Loucy (cell line): ENCODE measurements at regions not wholly inside any gene's neighbourhood (a gene's known extent, or its start where the extent isn't known, plus 50 kb on each side); places are given as distances from the start of the nearest gene placed in this dataset.

Experiments
- H2AFZ ChIP-seq: fragments of 200-600 bp; sonication (generic); 2 replicates; pipeline ENCODE4 v1.6.0; 2016; ENCODE audit warnings: antibody characterized with exemption, mild to moderate bottlenecking, low read length, moderate library complexity
- H3F3A ChIP-seq: fragments of 200-600 bp; 2 replicates; pipeline ENCODE4 v1.6.0; 2016; ENCODE audit warnings: antibody characterized with exemption, low read depth, mild to moderate bottlenecking
- H3K27me3 ChIP-seq: fragments of 200-600 bp; sonication (generic); 2 replicates; pipeline ENCODE4 v1.6.1; 2014; ENCODE audit warnings: low read length, mild to moderate bottlenecking; ENCODE audit not compliant: insufficient read depth, poor library complexity, severe bottlenecking
- H3K36me3 ChIP-seq: fragments of 200-600 bp; sonication (generic); 2 replicates; pipeline ENCODE4 v1.6.1; 2016; ENCODE audit warnings: low read length; ENCODE audit not compliant: insufficient read depth
- H3K4me1 ChIP-seq: fragments of 200-600 bp; sonication (generic); 2 replicates; pipeline ENCODE4 v1.5.1; 2014; ENCODE audit warnings: low read length, mild to moderate bottlenecking; ENCODE audit not compliant: insufficient read depth, poor library complexity, severe bottlenecking
- H3K4me2 ChIP-seq: fragments of 200-600 bp; sonication (generic); 2 replicates; pipeline ENCODE4 v1.6.0; 2014; ENCODE audit warnings: antibody characterized with exemption, low read length, low read depth, mild to moderate bottlenecking; ENCODE audit not compliant: poor library complexity, severe bottlenecking
- H3K4me3 ChIP-seq: fragments of 200-600 bp; sonication (generic); 2 replicates; pipeline ENCODE4 v1.5.1; 2014; ENCODE audit warnings: low read length, mild to moderate bottlenecking, mixed read lengths; ENCODE audit not compliant: poor library complexity, severe bottlenecking
- H3K79me2 ChIP-seq: fragments of 200-600 bp; sonication (generic); 2 replicates; pipeline ENCODE4 v1.6.1; 2014; ENCODE audit warnings: low read length; ENCODE audit not compliant: insufficient read depth
- H3K9ac ChIP-seq: fragments of 200-600 bp; sonication (generic); 2 replicates; pipeline ENCODE4 v1.6.0; 2014; ENCODE audit warnings: mild to moderate bottlenecking, low read depth, low read length, moderate library complexity; ENCODE audit not compliant: poor library complexity, severe bottlenecking
- H3K9me2 ChIP-seq: fragments of 200-600 bp; sonication (generic); replicated peaks from 2 replicates; pipeline ENCODE4 v1.6.1; 2016; ENCODE audit warnings: low read depth, low read length, mixed read lengths
- H3K9me3 ChIP-seq: fragments of 200-600 bp; sonication (generic); 2 replicates; pipeline ENCODE4 v1.6.1; 2014; ENCODE audit warnings: mild to moderate bottlenecking, antibody characterized with exemption, low read length, low read depth; ENCODE audit not compliant: insufficient read depth
- H4K20me1 ChIP-seq: fragments of 200-600 bp; sonication (generic); 2 replicates; pipeline ENCODE4 v1.6.0; 2014; ENCODE audit warnings: antibody characterized with exemption, low read length, mild to moderate bottlenecking; ENCODE audit not compliant: insufficient read depth, poor library complexity, severe bottlenecking
- EZH2phosphoT487 ChIP-seq: fragments of 200-600 bp; IDR thresholded peaks from 2 replicates; pipeline ENCODE4 v1.6.1; 2018; ENCODE audit warnings: antibody characterized with exemption, mild to moderate bottlenecking, moderate library complexity, borderline replicate concordance
- TF ChIP-seq, protein P1 (sequence below): fragments of 200-600 bp; sonication (generic); conservative IDR thresholded peaks from 2 replicates; pipeline ENCODE4 v1.5.1; 2014; ENCODE audit warnings: mild to moderate bottlenecking, antibody characterized with exemption, low read length

DNA sequence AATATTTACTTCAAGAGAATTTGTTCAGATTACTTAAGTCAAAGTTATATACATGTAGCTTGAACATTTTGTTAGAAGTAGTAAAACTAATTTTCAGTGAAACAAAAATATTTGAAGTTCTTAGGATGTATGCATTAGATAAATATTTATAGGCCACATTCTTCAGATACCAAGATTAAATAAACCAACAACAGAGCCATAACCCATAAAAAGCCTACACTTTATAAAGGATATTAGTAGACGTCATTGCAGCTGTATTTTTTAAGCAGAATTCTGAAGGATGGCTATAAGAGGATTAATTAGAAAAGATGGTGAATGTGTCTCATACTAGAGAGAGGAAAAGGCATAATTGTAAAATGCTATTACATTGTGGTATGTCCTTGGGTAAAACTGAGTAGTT, 449.7 kb upstream of the ALCAM start:
- no peaks in the 10 kb centered on the region for H4K20me1 ChIP-seq
- no peaks in the 10 kb centered on the region for H3K79me2 ChIP-seq
- no peak overlapping the region for H3K4me2 ChIP-seq
- no peak overlapping the region for H3K4me3 ChIP-seq
- H3K4me1 ChIP-seq = no peaks in the 10 kb centered on the region
- H2AFZ ChIP-seq = no peak overlapping the region
- H3K9me2 ChIP-seq = no peaks in the 10 kb centered on the region
- H3K9me3 ChIP-seq = no peaks in the 10 kb centered on the region
- no peaks in the 10 kb centered on the region for H3K36me3 ChIP-seq
- H3K27me3 ChIP-seq = no peaks in the 10 kb centered on the region
- no peak overlapping the region for H3K9ac ChIP-seq
- no peaks in the 10 kb centered on the region for H3F3A ChIP-seq
- TF ChIP-seq, protein P1, sequence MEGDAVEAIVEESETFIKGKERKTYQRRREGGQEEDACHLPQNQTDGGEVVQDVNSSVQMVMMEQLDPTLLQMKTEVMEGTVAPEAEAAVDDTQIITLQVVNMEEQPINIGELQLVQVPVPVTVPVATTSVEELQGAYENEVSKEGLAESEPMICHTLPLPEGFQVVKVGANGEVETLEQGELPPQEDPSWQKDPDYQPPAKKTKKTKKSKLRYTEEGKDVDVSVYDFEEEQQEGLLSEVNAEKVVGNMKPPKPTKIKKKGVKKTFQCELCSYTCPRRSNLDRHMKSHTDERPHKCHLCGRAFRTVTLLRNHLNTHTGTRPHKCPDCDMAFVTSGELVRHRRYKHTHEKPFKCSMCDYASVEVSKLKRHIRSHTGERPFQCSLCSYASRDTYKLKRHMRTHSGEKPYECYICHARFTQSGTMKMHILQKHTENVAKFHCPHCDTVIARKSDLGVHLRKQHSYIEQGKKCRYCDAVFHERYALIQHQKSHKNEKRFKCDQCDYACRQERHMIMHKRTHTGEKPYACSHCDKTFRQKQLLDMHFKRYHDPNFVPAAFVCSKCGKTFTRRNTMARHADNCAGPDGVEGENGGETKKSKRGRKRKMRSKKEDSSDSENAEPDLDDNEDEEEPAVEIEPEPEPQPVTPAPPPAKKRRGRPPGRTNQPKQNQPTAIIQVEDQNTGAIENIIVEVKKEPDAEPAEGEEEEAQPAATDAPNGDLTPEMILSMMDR = no peak
- no peak for TF ChIP-seq EZH2phosphoT487

DNA sequence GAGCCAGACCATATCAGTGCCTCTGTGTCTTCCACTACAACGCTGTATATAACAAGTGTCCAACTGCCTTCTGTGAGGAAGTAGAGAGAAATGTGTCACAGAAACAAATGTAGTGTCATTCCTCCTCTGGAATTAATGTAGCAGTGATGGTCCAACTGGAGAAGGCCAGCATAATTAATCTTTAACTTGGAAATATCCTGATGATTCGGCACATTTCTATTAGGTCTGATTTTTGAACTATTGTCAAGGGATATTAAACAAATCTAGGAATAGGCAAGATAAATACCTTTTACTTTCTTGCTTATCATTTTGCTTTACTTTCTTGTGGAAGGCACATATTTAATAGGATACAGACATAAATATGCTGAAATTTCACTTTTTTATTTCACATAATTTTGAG, 446.2 kb upstream of the ALCAM start:
- H3K79me2 ChIP-seq = no peaks in the 10 kb centered on the region
- no peak overlapping the region for H3K4me2 ChIP-seq
- no peak overlapping the region for H2AFZ ChIP-seq
- TF ChIP-seq EZH2phosphoT487 = no peak
- TF ChIP-seq, protein P1 = no peak
- H3K36me3 ChIP-seq = no peaks in the 10 kb centered on the region
- H3F3A ChIP-seq = no peaks in the 10 kb centered on the region
- no peaks in the 10 kb centered on the region for H4K20me1 ChIP-seq
- H3K9me2 ChIP-seq = no peaks in the 10 kb centered on the region
- H3K4me1 ChIP-seq = no peaks in the 10 kb centered on the region
- H3K4me3 ChIP-seq = no peak overlapping the region
- no peaks in the 10 kb centered on the region for H3K27me3 ChIP-seq
- H3K9me3 ChIP-seq = no peaks in the 10 kb centered on the region
- H3K9ac ChIP-seq = no peak overlapping the region

DNA sequence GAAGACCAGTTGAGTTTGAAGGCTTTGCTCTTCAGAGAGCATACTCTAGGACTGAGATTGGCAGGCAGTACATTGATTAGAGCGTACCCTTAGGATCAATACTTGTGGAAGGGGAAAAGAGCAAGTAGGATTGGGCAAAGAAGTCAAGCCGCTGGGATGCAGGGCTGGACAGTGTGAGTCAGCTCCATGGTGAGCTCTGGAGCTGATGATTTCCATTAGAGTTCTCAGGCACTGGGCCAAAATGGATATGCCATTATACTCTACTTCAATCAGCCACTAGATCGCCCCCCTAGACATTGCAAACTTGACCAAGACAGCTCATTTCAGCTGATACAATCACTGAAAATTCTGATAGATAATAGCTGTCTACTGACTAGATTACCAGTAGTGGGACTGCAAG, 432.7 kb upstream of the ALCAM start:
- no peaks in the 10 kb centered on the region for H3K9me2 ChIP-seq
- no peaks in the 10 kb centered on the region for H3K36me3 ChIP-seq
- H3K9me3 ChIP-seq = no peaks in the 10 kb centered on the region; the same call in 1 of the 2 replicates
- no peak overlapping the region for H3K9ac ChIP-seq
- no peak overlapping the region for H2AFZ ChIP-seq
- H3K4me3 ChIP-seq = no peak overlapping the region
- H3K4me2 ChIP-seq = no peak overlapping the region
- H4K20me1 ChIP-seq = no peaks in the 10 kb centered on the region
- no peaks in the 10 kb centered on the region for H3K27me3 ChIP-seq
- TF ChIP-seq, protein P1 = no peak
- no peak for TF ChIP-seq EZH2phosphoT487
- H3K4me1 ChIP-seq = no peaks in the 10 kb centered on the region
- no peaks in the 10 kb centered on the region for H3F3A ChIP-seq
- H3K79me2 ChIP-seq = no peaks in the 10 kb centered on the region
